Activated effector memory CD4-positive, alpha-beta T cell treated with anti-CD3 and anti-CD28 coated beads, Interleukin-2, amount 50 U/mL, for 16 hours (primary cell): ENCODE measurements at regions not wholly inside any gene's neighbourhood (a gene's known extent, or its start where the extent isn't known, plus 50 kb on each side); places are given as distances from the start of the nearest gene placed in this dataset.

Experiments used
- DNase-seq: peaks from one replicate; pipeline ENCODE4 v3.0.0-alpha.2; 2020

GRCh38 chr13:29921542-29921941 is 71.1 kb upstream of the UBL3 start:
- no peak for DNase-seq

GRCh38 chr13:29920025-29920643 is 69.7 kb upstream of the UBL3 start:
- no peak for DNase-seq

- no peak for DNase-seq
Measured at GRCh38 chr13:29918845-29919244, 68.4 kb upstream of the UBL3 start.

GRCh38 chr13:29917650-29918049 is 67.2 kb upstream of the UBL3 start:
- no peak for DNase-seq

GRCh38 chr13:29914581-29914980 is 64.2 kb upstream of the UBL3 start:
- no peak for DNase-seq

- no peak for DNase-seq
Measured at GRCh38 chr13:29911781-29912418, 61.5 kb upstream of the UBL3 start.

GRCh38 chr13:29909975-29910674 is 59.7 kb upstream of the UBL3 start:
- DNase-seq = no peak

GRCh38 chr13:29909081-29909730 is 58.8 kb upstream of the UBL3 start:
- DNase-seq = no peak

GRCh38 chr13:29908416-29909080 is 58.1 kb upstream of the UBL3 start:
- no peak for DNase-seq

- no peak for DNase-seq
Measured at GRCh38 chr13:29907670-29908069, 57.3 kb upstream of the UBL3 start.

GRCh38 chr13:29906432-29907011 is 56.1 kb upstream of the UBL3 start:
- DNase-seq = no peak

- no peak for DNase-seq
Measured at GRCh38 chr13:29905845-29906244, 55.4 kb upstream of the UBL3 start.

- DNase-seq = no peak
Measured at GRCh38 chr13:29903996-29904395, 53.6 kb upstream of the UBL3 start.

- no peak for DNase-seq
Measured at GRCh38 chr13:29903543-29903942, 53.1 kb upstream of the UBL3 start.

- no peak for DNase-seq
Measured at GRCh38 chr13:29902632-29903305, 52.4 kb upstream of the UBL3 start.

- peak; percentile 70 for DNase-seq
Measured at GRCh38 chr13:29901710-29902631, 51.6 kb upstream of the UBL3 start.
